Loucy (cell line): ENCODE measurements at regions not wholly inside any gene's neighbourhood (a gene's known extent, or its start where the extent isn't known, plus 50 kb on each side); places are given as distances from the start of the nearest gene placed in this dataset.

ENCODE experiments used
- EZH2phosphoT487 ChIP-seq: fragments of 200-600 bp; IDR thresholded peaks from 2 replicates; pipeline ENCODE4 v1.6.1; 2018; ENCODE audit warnings: antibody characterized with exemption, mild to moderate bottlenecking, moderate library complexity, borderline replicate concordance
- TF ChIP-seq, protein P1 (sequence below): fragments of 200-600 bp; sonication (generic); conservative IDR thresholded peaks from 2 replicates; pipeline ENCODE4 v1.5.1; 2014; ENCODE audit warnings: mild to moderate bottlenecking, antibody characterized with exemption, low read length

DNA sequence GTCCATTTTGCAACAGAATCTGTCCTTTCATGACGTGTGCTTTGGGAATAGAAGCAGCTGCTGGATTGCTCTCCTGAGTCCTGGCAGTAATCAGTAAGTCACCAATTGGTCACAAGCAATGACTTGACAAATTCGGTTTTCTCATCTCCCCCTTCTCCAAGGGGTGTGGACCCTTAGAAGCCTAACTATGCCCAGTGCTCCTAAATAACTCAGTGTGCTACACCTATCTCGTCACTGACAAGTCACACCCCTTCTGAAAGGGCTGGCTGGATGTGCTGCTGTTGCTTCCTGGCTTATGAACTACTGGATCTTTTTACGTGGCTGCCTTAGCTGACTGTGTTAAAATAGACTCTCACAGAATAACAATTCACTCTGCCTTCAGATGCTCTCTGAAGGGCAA is 1351.5 kb downstream of the ZPLD1 start:
- TF ChIP-seq, protein P1, sequence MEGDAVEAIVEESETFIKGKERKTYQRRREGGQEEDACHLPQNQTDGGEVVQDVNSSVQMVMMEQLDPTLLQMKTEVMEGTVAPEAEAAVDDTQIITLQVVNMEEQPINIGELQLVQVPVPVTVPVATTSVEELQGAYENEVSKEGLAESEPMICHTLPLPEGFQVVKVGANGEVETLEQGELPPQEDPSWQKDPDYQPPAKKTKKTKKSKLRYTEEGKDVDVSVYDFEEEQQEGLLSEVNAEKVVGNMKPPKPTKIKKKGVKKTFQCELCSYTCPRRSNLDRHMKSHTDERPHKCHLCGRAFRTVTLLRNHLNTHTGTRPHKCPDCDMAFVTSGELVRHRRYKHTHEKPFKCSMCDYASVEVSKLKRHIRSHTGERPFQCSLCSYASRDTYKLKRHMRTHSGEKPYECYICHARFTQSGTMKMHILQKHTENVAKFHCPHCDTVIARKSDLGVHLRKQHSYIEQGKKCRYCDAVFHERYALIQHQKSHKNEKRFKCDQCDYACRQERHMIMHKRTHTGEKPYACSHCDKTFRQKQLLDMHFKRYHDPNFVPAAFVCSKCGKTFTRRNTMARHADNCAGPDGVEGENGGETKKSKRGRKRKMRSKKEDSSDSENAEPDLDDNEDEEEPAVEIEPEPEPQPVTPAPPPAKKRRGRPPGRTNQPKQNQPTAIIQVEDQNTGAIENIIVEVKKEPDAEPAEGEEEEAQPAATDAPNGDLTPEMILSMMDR = no peak
- no peak for TF ChIP-seq EZH2phosphoT487
